ENCODE measurements at regions not wholly inside any gene's neighbourhood (a gene's known extent, or its start where the extent isn't known, plus 50 kb on each side); places are given as distances from the start of the nearest gene placed in this dataset.

- TF ChIP-seq CTCF (IDR thresholded peaks at IDR 0.05; ENCODE audit: insufficient read depth, low read length), result no peak
- H3K4me3 ChIP-seq (ENCODE audit: low read depth, low read length), result no peak overlapping the region
- no peak for DNase-seq (ENCODE audit: low read depth)
Measured at GRCh38 chr11:91959411-91959810, 265.2 kb upstream of the FAT3 start.

- no peak overlapping the region for H3K4me3 ChIP-seq (ENCODE audit: low read depth, low read length)
- no peak for TF ChIP-seq CTCF (IDR thresholded peaks at IDR 0.05; ENCODE audit: insufficient read depth, low read length)
- no peak for DNase-seq (ENCODE audit: low read depth)
Measured at GRCh38 chr11:91956711-91957110, 267.9 kb upstream of the FAT3 start.

GRCh38 chr11:91955206-91955605 is 269.4 kb upstream of the FAT3 start:
- DNase-seq (ENCODE audit: low read depth), result no peak
- TF ChIP-seq CTCF (IDR thresholded peaks at IDR 0.05; ENCODE audit: insufficient read depth, low read length), result no peak
- H3K4me3 ChIP-seq (ENCODE audit: low read depth, low read length), result no peak overlapping the region

- no peak for DNase-seq (ENCODE audit: low read depth)
- TF ChIP-seq CTCF (IDR thresholded peaks at IDR 0.05; ENCODE audit: insufficient read depth, low read length), result no peak
- H3K4me3 ChIP-seq (ENCODE audit: low read depth, low read length), result no peak overlapping the region
Measured at GRCh38 chr11:91952056-91952455, 272.6 kb upstream of the FAT3 start.

GRCh38 chr11:91947215-91947820 is 277.3 kb upstream of the FAT3 start:
- no peak for TF ChIP-seq CTCF (IDR thresholded peaks at IDR 0.05; ENCODE audit: insufficient read depth, low read length)
- peak; percentile 26 for DNase-seq (ENCODE audit: low read depth)
- no peak overlapping the region for H3K4me3 ChIP-seq (ENCODE audit: low read depth, low read length)

- TF ChIP-seq CTCF (IDR thresholded peaks at IDR 0.05; ENCODE audit: insufficient read depth, low read length), result no peak
- H3K4me3 ChIP-seq (ENCODE audit: low read depth, low read length), result no peak overlapping the region
- DNase-seq (ENCODE audit: low read depth), result no peak
Measured at GRCh38 chr11:91946397-91946951, 278.1 kb upstream of the FAT3 start.

GRCh38 chr11:91935120-91935519 is 289.5 kb upstream of the FAT3 start:
- DNase-seq (ENCODE audit: low read depth), result no peak
- no peak for TF ChIP-seq CTCF (IDR thresholded peaks at IDR 0.05; ENCODE audit: insufficient read depth, low read length)
- H3K4me3 ChIP-seq (ENCODE audit: low read depth, low read length), result no peak overlapping the region
